C4-2B (cell line): ENCODE measurements at regions not wholly inside any gene's neighbourhood (a gene's known extent, or its start where the extent isn't known, plus 50 kb on each side); places are given as distances from the start of the nearest gene placed in this dataset.

ENCODE experiments used
- H3K27ac ChIP-seq: fragments of 450-650 bp; 2 replicates; pipeline ENCODE4 v1.5.1; 2017
- ZFX ChIP-seq: fragments of 450-650 bp; IDR thresholded peaks from 2 replicates; pipeline ENCODE4 v1.6.1; 2017
- TF ChIP-seq, protein P1 (sequence below): fragments of 450-650 bp; conservative IDR thresholded peaks from 2 replicates; pipeline ENCODE4 v1.5.1; 2017; ENCODE audit warnings: mild to moderate bottlenecking

DNA sequence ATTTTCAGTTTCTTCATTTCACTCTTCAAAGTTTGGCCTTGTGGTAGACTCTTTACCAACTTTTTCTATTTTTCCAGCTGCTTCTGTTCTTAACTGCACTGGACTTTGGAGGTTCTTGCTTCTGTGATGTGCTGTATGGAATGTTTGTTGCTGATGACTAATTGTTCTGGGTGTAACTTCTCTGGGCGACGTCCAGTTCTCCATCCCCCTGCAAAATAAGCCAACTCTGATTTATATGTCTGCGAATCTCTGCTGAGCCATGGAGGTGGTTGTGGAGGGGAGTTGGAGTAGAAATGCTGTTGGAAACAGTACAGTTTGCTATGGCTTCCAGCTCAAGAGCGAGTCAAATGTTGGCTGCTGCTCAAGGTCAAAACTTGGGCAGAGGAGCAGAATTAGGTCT is 113.9 kb upstream of the DYRK2 start:
- TF ChIP-seq, protein P1, sequence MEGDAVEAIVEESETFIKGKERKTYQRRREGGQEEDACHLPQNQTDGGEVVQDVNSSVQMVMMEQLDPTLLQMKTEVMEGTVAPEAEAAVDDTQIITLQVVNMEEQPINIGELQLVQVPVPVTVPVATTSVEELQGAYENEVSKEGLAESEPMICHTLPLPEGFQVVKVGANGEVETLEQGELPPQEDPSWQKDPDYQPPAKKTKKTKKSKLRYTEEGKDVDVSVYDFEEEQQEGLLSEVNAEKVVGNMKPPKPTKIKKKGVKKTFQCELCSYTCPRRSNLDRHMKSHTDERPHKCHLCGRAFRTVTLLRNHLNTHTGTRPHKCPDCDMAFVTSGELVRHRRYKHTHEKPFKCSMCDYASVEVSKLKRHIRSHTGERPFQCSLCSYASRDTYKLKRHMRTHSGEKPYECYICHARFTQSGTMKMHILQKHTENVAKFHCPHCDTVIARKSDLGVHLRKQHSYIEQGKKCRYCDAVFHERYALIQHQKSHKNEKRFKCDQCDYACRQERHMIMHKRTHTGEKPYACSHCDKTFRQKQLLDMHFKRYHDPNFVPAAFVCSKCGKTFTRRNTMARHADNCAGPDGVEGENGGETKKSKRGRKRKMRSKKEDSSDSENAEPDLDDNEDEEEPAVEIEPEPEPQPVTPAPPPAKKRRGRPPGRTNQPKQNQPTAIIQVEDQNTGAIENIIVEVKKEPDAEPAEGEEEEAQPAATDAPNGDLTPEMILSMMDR, result no peak
- TF ChIP-seq ZFX, result no peak
- no peak overlapping the region for H3K27ac ChIP-seq

DNA sequence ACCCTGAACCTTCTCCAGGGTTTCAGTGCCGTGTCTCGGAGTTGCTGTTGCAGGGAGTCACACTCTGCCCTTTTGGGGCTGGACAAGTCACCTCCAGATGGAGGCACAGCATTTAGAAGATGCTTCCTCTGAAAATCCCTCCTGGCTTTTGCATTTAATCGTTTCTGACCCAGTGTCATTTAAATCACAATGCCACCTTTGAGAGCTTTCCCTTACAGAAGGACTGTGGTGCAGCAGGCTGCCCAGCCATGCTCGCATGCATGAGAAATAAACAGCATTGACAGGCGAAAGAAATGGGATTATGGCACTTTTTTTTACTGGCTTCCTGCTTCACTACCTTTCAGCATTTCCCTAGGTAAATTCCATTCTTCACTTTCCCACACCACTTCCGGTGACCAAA is 113.4 kb upstream of the DYRK2 start:
- TF ChIP-seq ZFX, result no peak
- TF ChIP-seq, protein P1, result no peak
- H3K27ac ChIP-seq, result no peak overlapping the region

DNA sequence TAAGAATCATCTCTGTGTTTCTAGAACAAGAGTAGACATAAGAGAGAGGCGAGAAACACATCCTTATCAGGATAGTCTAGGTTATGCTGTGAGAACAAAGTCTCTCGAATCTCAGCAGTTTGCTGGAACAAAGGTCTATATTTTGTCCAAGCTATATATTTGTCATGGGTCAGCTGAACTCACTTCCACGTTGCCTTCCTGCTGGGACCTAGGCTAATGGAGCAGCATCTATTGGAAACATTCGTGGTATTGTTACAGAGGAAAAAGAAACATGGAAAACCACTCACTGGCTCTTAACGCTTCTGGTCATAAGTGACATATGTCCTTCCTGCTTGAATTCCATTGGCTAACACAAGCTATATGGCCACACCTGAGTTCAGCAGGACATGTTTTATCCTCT is 112.6 kb upstream of the DYRK2 start:
- H3K27ac ChIP-seq, result no peak overlapping the region
- no peak for TF ChIP-seq ZFX
- TF ChIP-seq, protein P1, result no peak

DNA sequence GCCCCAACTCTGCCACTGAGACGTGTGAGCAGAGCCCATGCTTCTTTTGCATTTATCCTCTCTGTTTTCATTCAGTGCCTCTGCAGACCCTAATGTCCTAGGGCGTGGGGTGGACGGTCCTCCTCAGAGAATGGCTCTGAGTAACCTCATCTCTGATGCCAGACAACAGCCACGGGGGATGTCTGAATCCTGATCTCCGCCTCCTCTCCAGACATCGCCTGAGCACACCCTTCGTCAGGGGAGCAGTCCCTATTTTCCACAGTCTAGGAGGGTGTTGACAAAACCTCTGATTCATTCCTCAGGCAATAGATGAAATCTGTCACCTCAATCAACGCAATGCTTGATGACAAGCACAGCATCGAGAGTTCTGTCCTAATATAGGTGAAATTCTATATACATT is 109.2 kb upstream of the DYRK2 start:
- H3K27ac ChIP-seq, result no peak overlapping the region
- TF ChIP-seq, protein P1, result no peak
- no peak for TF ChIP-seq ZFX

DNA sequence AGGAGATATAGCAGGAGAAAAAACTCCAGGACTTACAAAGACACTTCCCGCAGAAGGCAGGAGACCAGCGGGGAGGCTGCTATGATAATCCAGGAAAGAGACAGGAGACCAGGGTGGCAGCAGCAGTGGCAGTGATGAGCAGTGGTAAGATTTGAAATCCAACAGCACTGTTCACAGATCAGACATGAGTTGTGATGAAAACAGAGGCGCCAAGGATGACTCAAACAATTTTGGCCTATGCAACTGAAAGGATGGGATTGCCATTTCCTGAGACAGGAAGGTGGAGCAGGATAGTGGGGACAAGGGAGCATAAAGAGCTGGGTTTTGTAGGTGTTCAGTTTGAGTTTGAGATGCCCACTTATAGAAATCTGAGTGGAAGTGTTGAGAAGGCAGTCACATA is 108.6 kb upstream of the DYRK2 start:
- TF ChIP-seq, protein P1, result no peak
- TF ChIP-seq ZFX, result no peak
- no peak overlapping the region for H3K27ac ChIP-seq

DNA sequence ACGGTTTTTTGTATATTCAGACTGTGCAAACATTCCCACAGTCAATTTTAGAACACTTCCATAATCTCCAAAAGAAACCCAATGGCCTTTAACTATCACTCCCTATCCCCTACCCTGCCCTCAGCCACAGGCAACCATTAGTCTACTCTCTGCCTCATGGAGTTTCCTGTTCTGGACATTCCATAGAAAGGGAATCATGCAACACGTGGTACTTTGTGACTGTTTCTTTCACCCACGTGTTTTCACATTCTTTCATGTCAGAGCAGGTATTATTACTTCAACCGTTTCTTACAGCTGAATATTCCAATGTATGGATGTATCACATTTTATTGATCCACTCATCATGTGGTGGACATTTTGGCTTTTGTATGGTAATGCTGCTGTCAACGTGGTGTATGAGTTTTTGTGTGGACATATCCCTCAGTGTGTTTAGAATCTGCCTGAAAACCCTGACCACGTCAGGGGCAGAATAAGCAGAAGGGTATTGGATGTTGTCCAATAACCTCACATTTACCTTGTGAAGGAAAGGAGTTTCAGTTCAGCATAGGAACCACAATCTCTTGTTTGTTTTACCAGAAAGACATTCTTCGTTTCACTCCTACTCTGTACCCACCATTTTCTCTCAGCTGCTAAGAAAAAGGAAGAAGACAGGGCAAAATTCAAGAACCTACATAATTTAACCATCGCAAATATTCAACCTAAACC is 107.5 kb upstream of the DYRK2 start:
- no peak for TF ChIP-seq ZFX
- TF ChIP-seq, protein P1, result no peak

DNA sequence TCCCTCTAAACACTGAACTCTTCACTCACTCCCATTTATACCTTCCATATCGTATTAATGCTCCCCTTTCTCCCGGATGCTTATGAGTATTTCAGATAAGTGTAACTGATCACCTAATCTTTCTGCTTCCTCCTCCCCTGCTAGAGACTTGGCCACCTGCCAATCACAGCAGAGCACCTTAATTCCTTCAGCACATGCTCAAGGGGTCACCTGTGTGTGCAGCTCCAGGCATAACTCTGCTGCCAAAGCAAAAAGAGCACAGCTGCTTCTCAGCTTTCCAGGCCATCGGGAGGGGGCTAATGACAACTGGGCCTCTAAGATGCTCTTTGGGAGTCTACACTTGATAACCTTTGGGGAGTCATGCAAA is 106.9 kb upstream of the DYRK2 start:
- no peak overlapping the region for H3K27ac ChIP-seq
- TF ChIP-seq, protein P1, result no peak
- TF ChIP-seq ZFX, result no peak

More for the DNA sequence above, 107.5 kb upstream of the DYRK2 start:
- H3K27ac ChIP-seq, result no peak overlapping the region
